MM.1S (cell line): ENCODE measurements at regions not wholly inside any gene's neighbourhood (a gene's known extent, or its start where the extent isn't known, plus 50 kb on each side); places are given as distances from the start of the nearest gene placed in this dataset.

Experiments
- CTCF ChIP-seq: fragments of 300-600 bp; sonication (generic); IDR thresholded peaks from 2 replicates; pipeline ENCODE4 v1.5.1; 2016; ENCODE audit warnings: antibody characterized with exemption, low read length, mixed read lengths
- EZH2 ChIP-seq: fragments of 300-600 bp; sonication (generic); optimal IDR thresholded peaks from 2 replicates; pipeline ENCODE3; 2017; ENCODE audit warnings: low read depth, mild to moderate bottlenecking, antibody characterized with exemption, low read length, mixed read lengths

- TF ChIP-seq EZH2, result no peak
- TF ChIP-seq CTCF, result no peak
These were observed 56.0 kb upstream of the RAI14 start for GRCh38 chr5:34600118-34600493.
